ENCODE measurements at regions not wholly inside any gene's neighbourhood (a gene's known extent, or its start where the extent isn't known, plus 50 kb on each side); places are given as distances from the start of the nearest gene placed in this dataset.

- Histone ChIP-seq H4K20me1 (ENCODE audit: insufficient read depth) (peaks cover 20% of the 10 kb centered on the region), H2AFZ (ENCODE audit: low read depth) (no peak overlapping the region), H3F3A (replicated peaks; ENCODE audit: insufficient read depth) (peaks cover 25% of the 10 kb centered on the region), H3K4me1 (ENCODE audit: control insufficient read depth in 1 of 2, insufficient read depth in 2 of 2, low read depth in 1 of 2, low read length in 1 of 2) (peaks cover 17 to 29% of the 10 kb centered on the region in 2 experiments; a peak in 3 of 4 replicates), H3K4me2 (no peak overlapping the region), H3K27me3 (ENCODE audit: insufficient read depth) (no peaks in the 10 kb centered on the region), H3K9me2 (no peaks in the 10 kb centered on the region), H3K36me3 (replicated peaks in 1 of 2; ENCODE audit: control insufficient read depth in 1 of 2, insufficient read depth in 2 of 2, low read length in 1 of 2) (peaks cover 11 to 25% of the 10 kb centered on the region in 2 experiments), H3K9me3 (no peaks in the 10 kb centered on the region), H3K79me2 (ENCODE audit: insufficient read depth) (peaks cover 93% of the 10 kb centered on the region), H3K9ac (no peak overlapping the region), H3K4me3 (ENCODE audit: low read depth in 2 of 2, low read length in 1 of 2) (no peak overlapping the region), H3K27ac (ENCODE audit: low read depth in 2 of 2, low read length in 1 of 2) (peak overlapping the region in 1 of 2 experiments; percentile 20; a peak in 2 of 4 replicates)
- POLR2A ChIA-PET: no interaction called here
- 67% methylated on average over 4 of the region's 4 CpGs for WGBS (ENCODE audit: low lambda C conversion rate)
- CTCF ChIA-PET: no interaction called here
- no peak for DNase-seq
- TF ChIP-seq CTCF (IDR thresholded peaks at IDR 0.05) (no peak), RCOR1 (IDR thresholded peaks at IDR 0.05; ENCODE audit: low read length) (no peak), TCF12 (IDR thresholded peaks at IDR 0.05) (peak; percentile 39; the same call in 1 of the 2 replicates), MEF2A (IDR thresholded peaks at IDR 0.05; ENCODE audit: borderline replicate concordance, low read depth) (no peak), MXI1 (IDR thresholded peaks at IDR 0.05; ENCODE audit: low read depth, low read length) (no peak), SMC3 (IDR thresholded peaks at IDR 0.05; ENCODE audit: low read depth, low read length) (no peak), POLR2AphosphoS5 (IDR thresholded peaks at IDR 0.05; ENCODE audit: low read depth, low read length) (peak; percentile 31; the same call in 1 of the 2 replicates), NFIC (IDR thresholded peaks at IDR 0.05; ENCODE audit: borderline replicate concordance) (peak; percentile 87), PBX3 (IDR thresholded peaks at IDR 0.05) (peak; percentile 26; the same call in 1 of the 2 replicates), RAD21 (IDR thresholded peaks at IDR 0.05; ENCODE audit: low read length) (no peak), FOSL2 (IDR thresholded peaks at IDR 0.05; ENCODE audit: borderline replicate concordance, low read depth) (peak; percentile 59; the same call in 1 of the 2 replicates), RXRA (IDR thresholded peaks at IDR 0.05; ENCODE audit: borderline replicate concordance, low read depth) (peak; percentile 58)
- TF ChIP-seq, protein P1, sequence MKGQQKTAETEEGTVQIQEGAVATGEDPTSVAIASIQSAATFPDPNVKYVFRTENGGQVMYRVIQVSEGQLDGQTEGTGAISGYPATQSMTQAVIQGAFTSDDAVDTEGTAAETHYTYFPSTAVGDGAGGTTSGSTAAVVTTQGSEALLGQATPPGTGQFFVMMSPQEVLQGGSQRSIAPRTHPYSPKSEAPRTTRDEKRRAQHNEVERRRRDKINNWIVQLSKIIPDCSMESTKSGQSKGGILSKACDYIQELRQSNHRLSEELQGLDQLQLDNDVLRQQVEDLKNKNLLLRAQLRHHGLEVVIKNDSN (IDR thresholded peaks at IDR 0.05; ENCODE audit: borderline replicate concordance, low read depth): no peak
- TF ChIP-seq, protein P2, sequence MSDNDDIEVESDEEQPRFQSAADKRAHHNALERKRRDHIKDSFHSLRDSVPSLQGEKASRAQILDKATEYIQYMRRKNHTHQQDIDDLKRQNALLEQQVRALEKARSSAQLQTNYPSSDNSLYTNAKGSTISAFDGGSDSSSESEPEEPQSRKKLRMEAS (IDR thresholded peaks at IDR 0.05; ENCODE audit: low read depth): no peak
- TF ChIP-seq, protein P3, sequence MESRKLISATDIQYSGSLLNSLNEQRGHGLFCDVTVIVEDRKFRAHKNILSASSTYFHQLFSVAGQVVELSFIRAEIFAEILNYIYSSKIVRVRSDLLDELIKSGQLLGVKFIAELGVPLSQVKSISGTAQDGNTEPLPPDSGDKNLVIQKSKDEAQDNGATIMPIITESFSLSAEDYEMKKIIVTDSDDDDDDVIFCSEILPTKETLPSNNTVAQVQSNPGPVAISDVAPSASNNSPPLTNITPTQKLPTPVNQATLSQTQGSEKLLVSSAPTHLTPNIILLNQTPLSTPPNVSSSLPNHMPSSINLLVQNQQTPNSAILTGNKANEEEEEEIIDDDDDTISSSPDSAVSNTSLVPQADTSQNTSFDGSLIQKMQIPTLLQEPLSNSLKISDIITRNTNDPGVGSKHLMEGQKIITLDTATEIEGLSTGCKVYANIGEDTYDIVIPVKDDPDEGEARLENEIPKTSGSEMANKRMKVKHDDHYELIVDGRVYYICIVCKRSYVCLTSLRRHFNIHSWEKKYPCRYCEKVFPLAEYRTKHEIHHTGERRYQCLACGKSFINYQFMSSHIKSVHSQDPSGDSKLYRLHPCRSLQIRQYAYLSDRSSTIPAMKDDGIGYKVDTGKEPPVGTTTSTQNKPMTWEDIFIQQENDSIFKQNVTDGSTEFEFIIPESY (IDR thresholded peaks at IDR 0.05; ENCODE audit: borderline replicate concordance, low read depth): 0 out of 2 replicates have a peak, but pooled peaks have one; percentile 23
- TF ChIP-seq, protein P4, sequence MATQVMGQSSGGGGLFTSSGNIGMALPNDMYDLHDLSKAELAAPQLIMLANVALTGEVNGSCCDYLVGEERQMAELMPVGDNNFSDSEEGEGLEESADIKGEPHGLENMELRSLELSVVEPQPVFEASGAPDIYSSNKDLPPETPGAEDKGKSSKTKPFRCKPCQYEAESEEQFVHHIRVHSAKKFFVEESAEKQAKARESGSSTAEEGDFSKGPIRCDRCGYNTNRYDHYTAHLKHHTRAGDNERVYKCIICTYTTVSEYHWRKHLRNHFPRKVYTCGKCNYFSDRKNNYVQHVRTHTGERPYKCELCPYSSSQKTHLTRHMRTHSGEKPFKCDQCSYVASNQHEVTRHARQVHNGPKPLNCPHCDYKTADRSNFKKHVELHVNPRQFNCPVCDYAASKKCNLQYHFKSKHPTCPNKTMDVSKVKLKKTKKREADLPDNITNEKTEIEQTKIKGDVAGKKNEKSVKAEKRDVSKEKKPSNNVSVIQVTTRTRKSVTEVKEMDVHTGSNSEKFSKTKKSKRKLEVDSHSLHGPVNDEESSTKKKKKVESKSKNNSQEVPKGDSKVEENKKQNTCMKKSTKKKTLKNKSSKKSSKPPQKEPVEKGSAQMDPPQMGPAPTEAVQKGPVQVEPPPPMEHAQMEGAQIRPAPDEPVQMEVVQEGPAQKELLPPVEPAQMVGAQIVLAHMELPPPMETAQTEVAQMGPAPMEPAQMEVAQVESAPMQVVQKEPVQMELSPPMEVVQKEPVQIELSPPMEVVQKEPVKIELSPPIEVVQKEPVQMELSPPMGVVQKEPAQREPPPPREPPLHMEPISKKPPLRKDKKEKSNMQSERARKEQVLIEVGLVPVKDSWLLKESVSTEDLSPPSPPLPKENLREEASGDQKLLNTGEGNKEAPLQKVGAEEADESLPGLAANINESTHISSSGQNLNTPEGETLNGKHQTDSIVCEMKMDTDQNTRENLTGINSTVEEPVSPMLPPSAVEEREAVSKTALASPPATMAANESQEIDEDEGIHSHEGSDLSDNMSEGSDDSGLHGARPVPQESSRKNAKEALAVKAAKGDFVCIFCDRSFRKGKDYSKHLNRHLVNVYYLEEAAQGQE (IDR thresholded peaks at IDR 0.05; ENCODE audit: low read depth, low read length): no peak
These were observed 69.2 kb downstream of the TANC2 start for GRCh38 chr17:63035271-63035670.
